GM12878 (cell line): ENCODE measurements at regions not wholly inside any gene's neighbourhood (a gene's known extent, or its start where the extent isn't known, plus 50 kb on each side); places are given as distances from the start of the nearest gene placed in this dataset.

Experiments
- ATAC-seq: fragments of 200-7000 bp; cut with Tn5 transposase; 3 replicates; pipeline ENCODE4 v1.9.1; 2020; ENCODE audit warnings: mild to moderate bottlenecking, moderate library complexity
- BruUV-seq: library from RNA; stranded (reverse); fragments of 400-500 nt; replicated peaks from 2 replicates; lab custom pipeline; 2021; lab: Mats Ljungman, UMichigan
- CTCF ChIA-PET: fragments of 300-600 bp; sonication (Branson Sonifier 250); formaldehyde crosslinking; extraction: SDS; loops from one replicate; lab custom pipeline; 2021; ENCODE audit warnings: inconsistent platforms; lab: Yijun Ruan, JAX
- POLR2A ChIA-PET: fragments of 350-600 bp; formaldehyde crosslinking; extraction: SDS; loops from one replicate; lab custom pipeline; 2021; ENCODE audit warnings: inconsistent platforms; lab: Charles Lee
- RAD21 ChIA-PET: fragments of 300-600 bp; sonication (Branson Sonifier 250); formaldehyde crosslinking; loops from one replicate; lab custom pipeline; 2023; ENCODE audit warnings: antibody characterized with exemption; ENCODE audit not compliant: unreplicated experiment; lab: Charles Lee
- SMC1A ChIA-PET: fragments of 300-600 bp; sonication (Branson Sonifier 250); formaldehyde crosslinking; loops from one replicate; lab custom pipeline; 2023; ENCODE audit not compliant: unreplicated experiment, uncharacterized antibody; lab: Charles Lee
- DNase-seq: peaks from one replicate; pipeline ENCODE4 v3.0.0-alpha.2; 2011; ENCODE audit warnings: low read depth, low spot score
- FAIRE-seq: peaks from 3 replicates; lab custom pipeline; 2011; peaks lifted over from hg19 to GRCh38; lab: Jason Lieb, UNC
- H2AFZ ChIP-seq: 2 replicates; pipeline ENCODE4 v1.6.0; 2011; ENCODE audit warnings: low read depth, low read length, control low read depth; ENCODE audit not compliant: control insufficient read depth
- H3K27ac ChIP-seq: 2 replicates; pipeline ENCODE4 v1.5.1; 2011; ENCODE audit warnings: control low read depth; ENCODE audit not compliant: control insufficient read depth, insufficient read depth
- H3K27me3 ChIP-seq, 2 experiments: replicated peaks in 1 of 2; 2 replicates each; pipeline versions ENCODE4 v1.6.0 to v1.6.1; 2011; ENCODE audit warnings: low read length in 1 of 2; ENCODE audit not compliant: control insufficient read depth in 2 of 2, insufficient read depth in 2 of 2
- H3K36me3 ChIP-seq, 2 experiments: 2 replicates each; pipeline ENCODE4 v1.5.1; 2011; ENCODE audit warnings: low read length in 1 of 2; ENCODE audit not compliant: control insufficient read depth in 2 of 2, insufficient read depth in 2 of 2
- H3K4me1 ChIP-seq: 2 replicates; pipeline ENCODE4 v1.6.1; 2011; ENCODE audit warnings: mild to moderate bottlenecking, low read length, moderate library complexity, mixed read lengths; ENCODE audit not compliant: control insufficient read depth, insufficient read depth
- H3K4me2 ChIP-seq: 2 replicates; pipeline ENCODE4 v1.6.0; 2011; ENCODE audit warnings: control low read depth; ENCODE audit not compliant: control insufficient read depth, insufficient read depth
- H3K4me3 ChIP-seq: fragments of 200-600 bp; sonication (generic); 2 replicates; pipeline ENCODE4 v1.5.1; 2016
- H3K79me2 ChIP-seq: 2 replicates; pipeline ENCODE4 v1.6.0; 2011; ENCODE audit warnings: low read length; ENCODE audit not compliant: control insufficient read depth, insufficient read depth
- H3K9ac ChIP-seq: 2 replicates; pipeline ENCODE4 v1.8.0; 2011; ENCODE audit warnings: low read length, control low read depth, mixed read lengths; ENCODE audit not compliant: control insufficient read depth, insufficient read depth
- H3K9me3 ChIP-seq: replicated peaks from 3 replicates; pipeline ENCODE4 v1.5.1; 2011; ENCODE audit warnings: mild to moderate bottlenecking, low read length; ENCODE audit not compliant: control insufficient read depth, insufficient read depth
- H4K20me1 ChIP-seq: 2 replicates; pipeline ENCODE4 v1.6.0; 2011; ENCODE audit not compliant: control insufficient read depth, insufficient read depth
- MTA2 ChIP-seq: fragments of 450-650 bp; IDR thresholded peaks from 2 replicates; pipeline ENCODE4 v1.6.1; 2016; ENCODE audit warnings: low read depth, mild to moderate bottlenecking, moderate library complexity
- NKRF ChIP-seq: fragments of 450-650 bp; conservative IDR thresholded peaks from 2 replicates; pipeline ENCODE4 v1.6.1; 2017; ENCODE audit warnings: mild to moderate bottlenecking, moderate library complexity
- NR2C1 ChIP-seq: fragments of 450-650 bp; IDR thresholded peaks from 2 replicates; pipeline ENCODE4 v1.6.1; 2017; ENCODE audit warnings: antibody characterized with exemption, mild to moderate bottlenecking, moderate library complexity
- PAX5 ChIP-seq: IDR thresholded peaks from 2 replicates; pipeline ENCODE4 v1.6.1; 2011; ENCODE audit warnings: low read depth, low read length, borderline replicate concordance
- REST ChIP-seq: IDR thresholded peaks from 2 replicates; pipeline ENCODE4 v1.6.1; 2012; ENCODE audit warnings: mild to moderate bottlenecking, low read depth, low read length
- SKIL ChIP-seq: fragments of 450-650 bp; IDR thresholded peaks from 2 replicates; pipeline ENCODE4 v1.6.1; 2017; ENCODE audit warnings: mild to moderate bottlenecking, low read depth, inconsistent platforms; ENCODE audit not compliant: poor library complexity, severe bottlenecking
- SPI1 ChIP-seq: IDR thresholded peaks from 2 replicates; pipeline ENCODE4 v1.6.1; 2011; ENCODE audit warnings: low read depth, mild to moderate bottlenecking, low read length, moderate library complexity, borderline replicate concordance; ENCODE audit not compliant: insufficient read depth
- whole genome bisulfite sequencing: methylation state at CpG from one replicate; pipeline ENCODE4 v1.1.6; 2016; ENCODE audit warnings: low lambda C conversion rate; ENCODE audit not compliant: insufficient replicate concordance, insufficient coverage; ENCODE audit errors: missing lambda C conversion rate; 5-methylcytosine and 5-hydroxymethylcytosine counted together
- in situ Hi-C: fragments of 300-500 bp; cut with MboI; formaldehyde crosslinking; loops from 9 replicates; pipeline ENCODE4 v1.14.3; 2018; ENCODE audit warnings: mixed read lengths
- intact Hi-C: fragments of 100-400 bp; cut with micrococcal nuclease; formaldehyde crosslinking; loops from one replicate; pipeline ENCODE4 v1.14.2; 2022; ENCODE audit not compliant: unreplicated experiment

GRCh38 chr3:73140772-73141442 lies 79.4 kb downstream of the EBLN2 start:
- CTCF ChIA-PET = no interaction called here
- FAIRE-seq = no peak

More at GRCh38 chr3:73140772-73141442, 79.4 kb downstream of the EBLN2 start:
- Histone ChIP-seq H2AFZ (no peak overlapping the region), H3K79me2 (no peaks in the 10 kb centered on the region), H3K4me2 (no peak overlapping the region), H3K36me3 (no peaks in the 10 kb centered on the region), H3K4me1 (no peaks in the 10 kb centered on the region), H3K9ac (no peak overlapping the region), H3K27ac (no peak overlapping the region), H3K9me3 (no peaks in the 10 kb centered on the region), H4K20me1 (no peaks in the 10 kb centered on the region), H3K27me3 (no peaks in the 10 kb centered on the region; a peak in 1 of 4 replicates), H3K4me3 (no peak overlapping the region)
- in situ Hi-C loops (no loop called here), intact Hi-C loops (no loop called here)
- no peak for TF ChIP-seq SPI1
- TF ChIP-seq PAX5 = no peak
- TF ChIP-seq NKRF = no peak
- TF ChIP-seq NR2C1 = no peak
- TF ChIP-seq MTA2 = no peak
- TF ChIP-seq REST = no peak
- no peak for TF ChIP-seq SKIL
- POLR2A ChIA-PET = no interaction called here
- WGBS = 17% methylated on average over 7 of the region's 7 CpGs
- ATAC-seq = no peak
- DNase-seq = no peak
- no TSS peak for BruUV-seq
- RAD21 ChIA-PET = no interaction called here
- SMC1A ChIA-PET = interaction anchor here (1.8 kb wide), 1 partner anchor 25 kb away, joined by 4 read pairs; no protein-coding TSS in a partner anchor
